Fibroblast of the aortic adventitia (primary cell): ENCODE measurements at regions not wholly inside any gene's neighbourhood (a gene's known extent, or its start where the extent isn't known, plus 50 kb on each side); places are given as distances from the start of the nearest gene placed in this dataset.

ENCODE experiments used
- DNase-seq: peaks from one replicate; pipeline ENCODE4 v3.0.0-alpha.2; 2010; ENCODE audit warnings: low read depth
- H3K4me3 ChIP-seq: 2 replicates; pipeline ENCODE4 v1.5.1; 2011; ENCODE audit warnings: low read depth, mild to moderate bottlenecking, control low read depth, low read length, moderate library complexity
- CTCF ChIP-seq: IDR thresholded peaks from 2 replicates; pipeline ENCODE4 v1.5.1; 2011; ENCODE audit warnings: mild to moderate bottlenecking, low read length, control low read depth, inconsistent platforms; ENCODE audit not compliant: insufficient read depth

GRCh38 chr3:164468055-164468454 is 610.2 kb downstream of the SI start:
- no peak for DNase-seq
- no peak overlapping the region for H3K4me3 ChIP-seq
- no peak for TF ChIP-seq CTCF

- H3K4me3 ChIP-seq: no peak overlapping the region
- TF ChIP-seq CTCF: no peak
- peak; percentile 11 for DNase-seq
These were observed 611.3 kb downstream of the SI start for GRCh38 chr3:164467007-164467406.

- no peak overlapping the region for H3K4me3 ChIP-seq
- peak; percentile 69 for DNase-seq
- no peak for TF ChIP-seq CTCF
These were observed 613.1 kb downstream of the SI start for GRCh38 chr3:164465172-164465571.

GRCh38 chr3:164460851-164461250 is 617.4 kb downstream of the SI start:
- DNase-seq: peak; percentile 20
- no peak overlapping the region for H3K4me3 ChIP-seq
- no peak for TF ChIP-seq CTCF

- no peak for TF ChIP-seq CTCF
- no peak overlapping the region for H3K4me3 ChIP-seq
- DNase-seq: no peak
These were observed 618.7 kb downstream of the SI start for GRCh38 chr3:164459521-164460151.

GRCh38 chr3:164458986-164459385 is 619.3 kb downstream of the SI start:
- no peak for TF ChIP-seq CTCF
- H3K4me3 ChIP-seq: no peak overlapping the region
- DNase-seq: peak; percentile 65

GRCh38 chr3:164453714-164454113 is 624.6 kb downstream of the SI start:
- no peak overlapping the region for H3K4me3 ChIP-seq
- no peak for TF ChIP-seq CTCF
- DNase-seq: no peak
